Body of pancreas (tissue), 4 donors: ENCODE measurements at regions not wholly inside any gene's neighbourhood (a gene's known extent, or its start where the extent isn't known, plus 50 kb on each side); places are given as distances from the start of the nearest gene placed in this dataset.

Experiments
- POLR2A ChIP-seq, 3 donors: fragments of 450-650 bp; IDR thresholded peaks; one replicate each; pipeline ENCODE4 v1.6.1; 2016; ENCODE audit warnings: antibody characterized with exemption in 3 of 3, mild to moderate bottlenecking in 2 of 3
- TF ChIP-seq, protein P1 (sequence below), 7 experiments: fragments of 450-650 bp in 4 of 7; fragments of 200-600 bp in 3 of 7; sonication (generic) in 3 of 7; IDR thresholded peaks; one replicate each; pipeline ENCODE4 v1.5.1; 2016 to 2019; ENCODE audit warnings: antibody characterized with exemption in 7 of 7

DNA sequence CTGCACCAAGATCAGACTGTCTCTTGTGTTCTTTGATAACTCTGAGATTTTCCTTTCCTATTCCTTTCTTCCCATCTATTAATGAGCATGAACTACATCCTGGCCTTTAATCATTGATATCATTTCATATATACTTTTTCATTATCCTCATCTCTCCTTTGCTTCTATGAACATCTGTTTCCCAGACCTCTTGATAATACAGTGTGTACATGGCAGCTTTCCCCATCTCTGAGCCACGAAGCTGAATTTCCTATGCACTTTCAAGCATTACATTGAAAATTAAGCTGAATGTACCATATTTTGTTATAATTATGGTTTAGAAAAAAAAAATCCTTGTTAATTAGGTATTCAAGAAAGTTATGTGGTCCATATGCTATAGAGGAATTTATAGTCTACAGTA lies 60.9 kb upstream of the CREB5 start:
- no peak for TF ChIP-seq POLR2A (IDR thresholded peaks at IDR 0.05)
- TF ChIP-seq, protein P1, sequence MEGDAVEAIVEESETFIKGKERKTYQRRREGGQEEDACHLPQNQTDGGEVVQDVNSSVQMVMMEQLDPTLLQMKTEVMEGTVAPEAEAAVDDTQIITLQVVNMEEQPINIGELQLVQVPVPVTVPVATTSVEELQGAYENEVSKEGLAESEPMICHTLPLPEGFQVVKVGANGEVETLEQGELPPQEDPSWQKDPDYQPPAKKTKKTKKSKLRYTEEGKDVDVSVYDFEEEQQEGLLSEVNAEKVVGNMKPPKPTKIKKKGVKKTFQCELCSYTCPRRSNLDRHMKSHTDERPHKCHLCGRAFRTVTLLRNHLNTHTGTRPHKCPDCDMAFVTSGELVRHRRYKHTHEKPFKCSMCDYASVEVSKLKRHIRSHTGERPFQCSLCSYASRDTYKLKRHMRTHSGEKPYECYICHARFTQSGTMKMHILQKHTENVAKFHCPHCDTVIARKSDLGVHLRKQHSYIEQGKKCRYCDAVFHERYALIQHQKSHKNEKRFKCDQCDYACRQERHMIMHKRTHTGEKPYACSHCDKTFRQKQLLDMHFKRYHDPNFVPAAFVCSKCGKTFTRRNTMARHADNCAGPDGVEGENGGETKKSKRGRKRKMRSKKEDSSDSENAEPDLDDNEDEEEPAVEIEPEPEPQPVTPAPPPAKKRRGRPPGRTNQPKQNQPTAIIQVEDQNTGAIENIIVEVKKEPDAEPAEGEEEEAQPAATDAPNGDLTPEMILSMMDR (IDR thresholded peaks at IDR 0.05) = no peak
